Ishikawa (cell line): ENCODE measurements at regions not wholly inside any gene's neighbourhood (a gene's known extent, or its start where the extent isn't known, plus 50 kb on each side); places are given as distances from the start of the nearest gene placed in this dataset.

ENCODE experiments used
- EGR1 ChIP-seq: IDR thresholded peaks from 2 replicates; pipeline ENCODE4 v1.6.1; 2012
- EP300 ChIP-seq: IDR thresholded peaks from 2 replicates; pipeline ENCODE4 v1.6.1; 2012; ENCODE audit warnings: borderline replicate concordance
- RAD21 ChIP-seq: IDR thresholded peaks from 2 replicates; pipeline ENCODE4 v1.6.1; 2012; ENCODE audit warnings: low read depth
- REST ChIP-seq: IDR thresholded peaks from 2 replicates; pipeline ENCODE4 v1.6.1; 2012; ENCODE audit warnings: low read depth, mild to moderate bottlenecking
- TAF1 ChIP-seq: IDR thresholded peaks from 2 replicates; pipeline ENCODE4 v1.6.1; 2012; ENCODE audit warnings: low read depth, mild to moderate bottlenecking
- TEAD4 ChIP-seq: IDR thresholded peaks from 2 replicates; pipeline ENCODE4 v1.6.1; 2012
- YY1 ChIP-seq: IDR thresholded peaks from 2 replicates; pipeline ENCODE4 v1.6.1; 2012; ENCODE audit warnings: low read depth
- TF ChIP-seq, protein P1 (sequence below): IDR thresholded peaks from 2 replicates; pipeline ENCODE4 v1.6.1; 2012

- TF ChIP-seq TAF1 (no peak), EP300 (no peak), TEAD4 (no peak), RAD21 (no peak), REST (no peak), EGR1 (no peak), YY1 (no peak)
- TF ChIP-seq, protein P1, sequence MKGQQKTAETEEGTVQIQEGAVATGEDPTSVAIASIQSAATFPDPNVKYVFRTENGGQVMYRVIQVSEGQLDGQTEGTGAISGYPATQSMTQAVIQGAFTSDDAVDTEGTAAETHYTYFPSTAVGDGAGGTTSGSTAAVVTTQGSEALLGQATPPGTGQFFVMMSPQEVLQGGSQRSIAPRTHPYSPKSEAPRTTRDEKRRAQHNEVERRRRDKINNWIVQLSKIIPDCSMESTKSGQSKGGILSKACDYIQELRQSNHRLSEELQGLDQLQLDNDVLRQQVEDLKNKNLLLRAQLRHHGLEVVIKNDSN = no peak
These were observed 673.2 kb downstream of the BRD1 start for GRCh38 chr22:49154433-49154832.
